ENCODE measurements at regions not wholly inside any gene's neighbourhood (a gene's known extent, or its start where the extent isn't known, plus 50 kb on each side); places are given as distances from the start of the nearest gene placed in this dataset.

DNA sequence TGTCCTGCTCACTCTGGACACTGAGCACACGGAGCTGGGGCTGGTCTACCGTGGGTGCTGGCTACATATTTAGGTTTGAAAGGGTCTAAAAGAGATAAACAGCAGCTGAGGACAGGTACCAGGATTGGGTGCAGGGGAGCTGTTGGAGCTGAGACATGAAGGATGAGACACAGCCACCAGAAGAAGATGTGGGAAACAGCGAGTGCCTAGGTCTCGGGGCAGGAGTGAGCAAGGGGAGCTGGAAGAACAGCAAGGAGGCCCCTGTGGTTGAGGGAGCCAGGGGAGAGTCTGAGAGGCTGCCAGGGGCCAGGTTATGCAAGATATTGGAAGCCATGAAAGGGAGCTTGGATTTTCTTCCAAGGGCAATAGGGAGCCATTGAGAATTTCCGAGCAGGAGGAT is 434.0 kb upstream of the SULF2 start:
- TF ChIP-seq, protein P1, sequence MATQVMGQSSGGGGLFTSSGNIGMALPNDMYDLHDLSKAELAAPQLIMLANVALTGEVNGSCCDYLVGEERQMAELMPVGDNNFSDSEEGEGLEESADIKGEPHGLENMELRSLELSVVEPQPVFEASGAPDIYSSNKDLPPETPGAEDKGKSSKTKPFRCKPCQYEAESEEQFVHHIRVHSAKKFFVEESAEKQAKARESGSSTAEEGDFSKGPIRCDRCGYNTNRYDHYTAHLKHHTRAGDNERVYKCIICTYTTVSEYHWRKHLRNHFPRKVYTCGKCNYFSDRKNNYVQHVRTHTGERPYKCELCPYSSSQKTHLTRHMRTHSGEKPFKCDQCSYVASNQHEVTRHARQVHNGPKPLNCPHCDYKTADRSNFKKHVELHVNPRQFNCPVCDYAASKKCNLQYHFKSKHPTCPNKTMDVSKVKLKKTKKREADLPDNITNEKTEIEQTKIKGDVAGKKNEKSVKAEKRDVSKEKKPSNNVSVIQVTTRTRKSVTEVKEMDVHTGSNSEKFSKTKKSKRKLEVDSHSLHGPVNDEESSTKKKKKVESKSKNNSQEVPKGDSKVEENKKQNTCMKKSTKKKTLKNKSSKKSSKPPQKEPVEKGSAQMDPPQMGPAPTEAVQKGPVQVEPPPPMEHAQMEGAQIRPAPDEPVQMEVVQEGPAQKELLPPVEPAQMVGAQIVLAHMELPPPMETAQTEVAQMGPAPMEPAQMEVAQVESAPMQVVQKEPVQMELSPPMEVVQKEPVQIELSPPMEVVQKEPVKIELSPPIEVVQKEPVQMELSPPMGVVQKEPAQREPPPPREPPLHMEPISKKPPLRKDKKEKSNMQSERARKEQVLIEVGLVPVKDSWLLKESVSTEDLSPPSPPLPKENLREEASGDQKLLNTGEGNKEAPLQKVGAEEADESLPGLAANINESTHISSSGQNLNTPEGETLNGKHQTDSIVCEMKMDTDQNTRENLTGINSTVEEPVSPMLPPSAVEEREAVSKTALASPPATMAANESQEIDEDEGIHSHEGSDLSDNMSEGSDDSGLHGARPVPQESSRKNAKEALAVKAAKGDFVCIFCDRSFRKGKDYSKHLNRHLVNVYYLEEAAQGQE (IDR thresholded peaks at IDR 0.05; ENCODE audit: low read depth) = no peak

DNA sequence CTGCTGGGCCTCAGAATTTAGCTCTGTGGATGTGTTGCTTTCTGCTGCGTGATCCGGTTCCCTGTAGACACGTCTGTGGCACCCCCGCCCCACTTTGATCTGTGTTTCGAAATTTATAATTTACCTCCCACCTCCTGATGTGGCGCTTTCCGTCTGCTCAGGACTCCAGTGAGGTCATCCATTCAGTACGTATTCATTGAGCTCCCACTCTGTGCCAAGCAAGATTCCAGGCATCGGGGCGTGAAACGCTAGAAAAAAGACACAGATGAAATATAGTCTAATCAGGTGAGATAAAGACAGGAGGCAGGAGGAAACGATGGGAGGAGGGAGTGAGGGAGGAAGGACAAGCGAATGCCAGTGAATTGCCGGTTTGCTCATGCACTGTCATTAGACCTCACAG is 431.9 kb upstream of the SULF2 start:
- TF ChIP-seq TAF1 (IDR thresholded peaks at IDR 0.05; ENCODE audit: low read depth) (no peak), FOXM1 (IDR thresholded peaks at IDR 0.05; ENCODE audit: borderline replicate concordance, low read depth) (no peak), YY1 (IDR thresholded peaks at IDR 0.05; ENCODE audit: low read depth) (no peak)

DNA sequence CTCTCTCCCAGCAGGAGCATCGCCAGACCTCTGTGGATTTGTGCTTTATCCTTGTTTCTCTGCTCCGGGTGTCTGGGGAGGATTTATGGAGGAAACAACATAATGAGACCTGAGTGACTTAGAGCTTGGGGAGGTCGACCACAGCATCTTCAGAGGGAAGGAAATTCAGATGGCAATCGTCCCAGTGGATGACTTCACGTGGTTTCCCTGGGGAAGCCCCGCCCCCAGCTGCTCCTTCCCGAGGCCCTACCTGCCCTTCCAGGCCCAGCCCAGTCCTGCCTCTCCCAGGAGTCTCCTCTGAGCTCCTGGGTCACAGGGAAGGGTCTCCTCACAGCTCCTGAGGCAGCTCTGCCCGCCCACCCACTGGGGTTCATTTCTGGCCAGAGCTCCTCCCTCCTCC is 430.3 kb upstream of the SULF2 start:
- TF ChIP-seq YY1 (IDR thresholded peaks at IDR 0.05; ENCODE audit: low read depth) = no peak
- no peak for TF ChIP-seq TAF1 (IDR thresholded peaks at IDR 0.05; ENCODE audit: low read depth)
- TF ChIP-seq, protein P2, sequence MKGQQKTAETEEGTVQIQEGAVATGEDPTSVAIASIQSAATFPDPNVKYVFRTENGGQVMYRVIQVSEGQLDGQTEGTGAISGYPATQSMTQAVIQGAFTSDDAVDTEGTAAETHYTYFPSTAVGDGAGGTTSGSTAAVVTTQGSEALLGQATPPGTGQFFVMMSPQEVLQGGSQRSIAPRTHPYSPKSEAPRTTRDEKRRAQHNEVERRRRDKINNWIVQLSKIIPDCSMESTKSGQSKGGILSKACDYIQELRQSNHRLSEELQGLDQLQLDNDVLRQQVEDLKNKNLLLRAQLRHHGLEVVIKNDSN (IDR thresholded peaks at IDR 0.05) = no peak
- TF ChIP-seq NFIC (IDR thresholded peaks at IDR 0.05) = no peak
- TF ChIP-seq CEBPB (IDR thresholded peaks at IDR 0.05) = no peak
- no peak for TF ChIP-seq FOXM1 (IDR thresholded peaks at IDR 0.05; ENCODE audit: borderline replicate concordance, low read depth)
- TF ChIP-seq CREB1 (IDR thresholded peaks at IDR 0.05; ENCODE audit: low read depth) = no peak
- no peak for TF ChIP-seq TEAD4 (IDR thresholded peaks at IDR 0.05)
- TF ChIP-seq ZBTB7A (IDR thresholded peaks at IDR 0.05; ENCODE audit: low read depth) = no peak
- TF ChIP-seq, protein P1 (IDR thresholded peaks at IDR 0.05; ENCODE audit: low read depth) = no peak
- TF ChIP-seq RAD21 (IDR thresholded peaks at IDR 0.05; ENCODE audit: low read depth) = no peak
- TF ChIP-seq EGR1 (IDR thresholded peaks at IDR 0.05) = no peak
- TF ChIP-seq EP300 (IDR thresholded peaks at IDR 0.05; ENCODE audit: borderline replicate concordance) = no peak
- no peak for TF ChIP-seq TCF12 (IDR thresholded peaks at IDR 0.05; ENCODE audit: low read depth)
- TF ChIP-seq, protein P3, sequence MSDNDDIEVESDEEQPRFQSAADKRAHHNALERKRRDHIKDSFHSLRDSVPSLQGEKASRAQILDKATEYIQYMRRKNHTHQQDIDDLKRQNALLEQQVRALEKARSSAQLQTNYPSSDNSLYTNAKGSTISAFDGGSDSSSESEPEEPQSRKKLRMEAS (IDR thresholded peaks at IDR 0.05) = no peak

DNA sequence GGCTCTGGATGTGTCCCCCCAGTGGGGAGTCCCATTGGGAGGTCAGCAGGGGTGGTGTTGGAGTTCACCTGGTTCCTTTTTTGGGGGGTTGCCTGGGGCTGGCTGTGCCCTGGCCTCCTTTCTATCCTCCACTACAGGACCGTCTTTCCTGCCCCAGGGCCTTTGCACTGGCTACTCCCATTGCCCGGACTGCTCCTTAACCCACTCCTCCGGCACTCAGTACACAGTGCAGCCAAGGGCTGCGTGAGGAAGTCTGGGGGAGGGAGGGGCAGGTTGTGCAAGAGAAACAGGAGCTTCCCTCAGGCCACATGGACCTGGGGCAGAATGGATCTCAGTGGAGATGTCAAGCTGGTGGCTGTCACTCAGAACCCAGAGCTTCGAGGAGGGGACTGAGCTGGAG is 429.3 kb upstream of the SULF2 start:
- TF ChIP-seq RAD21 (IDR thresholded peaks at IDR 0.05; ENCODE audit: low read depth) = no peak
- TF ChIP-seq TEAD4 (IDR thresholded peaks at IDR 0.05) = no peak
- TF ChIP-seq, protein P1 (IDR thresholded peaks at IDR 0.05; ENCODE audit: low read depth) = no peak
- TF ChIP-seq EGR1 (IDR thresholded peaks at IDR 0.05) = no peak
- no peak for TF ChIP-seq TCF12 (IDR thresholded peaks at IDR 0.05; ENCODE audit: low read depth)
- no peak for TF ChIP-seq FOXM1 (IDR thresholded peaks at IDR 0.05; ENCODE audit: borderline replicate concordance, low read depth)
- no peak for TF ChIP-seq NFIC (IDR thresholded peaks at IDR 0.05)
- no peak for TF ChIP-seq ZBTB7A (IDR thresholded peaks at IDR 0.05; ENCODE audit: low read depth)
- TF ChIP-seq EP300 (IDR thresholded peaks at IDR 0.05; ENCODE audit: borderline replicate concordance) = no peak
- TF ChIP-seq, protein P3 (IDR thresholded peaks at IDR 0.05) = no peak

DNA sequence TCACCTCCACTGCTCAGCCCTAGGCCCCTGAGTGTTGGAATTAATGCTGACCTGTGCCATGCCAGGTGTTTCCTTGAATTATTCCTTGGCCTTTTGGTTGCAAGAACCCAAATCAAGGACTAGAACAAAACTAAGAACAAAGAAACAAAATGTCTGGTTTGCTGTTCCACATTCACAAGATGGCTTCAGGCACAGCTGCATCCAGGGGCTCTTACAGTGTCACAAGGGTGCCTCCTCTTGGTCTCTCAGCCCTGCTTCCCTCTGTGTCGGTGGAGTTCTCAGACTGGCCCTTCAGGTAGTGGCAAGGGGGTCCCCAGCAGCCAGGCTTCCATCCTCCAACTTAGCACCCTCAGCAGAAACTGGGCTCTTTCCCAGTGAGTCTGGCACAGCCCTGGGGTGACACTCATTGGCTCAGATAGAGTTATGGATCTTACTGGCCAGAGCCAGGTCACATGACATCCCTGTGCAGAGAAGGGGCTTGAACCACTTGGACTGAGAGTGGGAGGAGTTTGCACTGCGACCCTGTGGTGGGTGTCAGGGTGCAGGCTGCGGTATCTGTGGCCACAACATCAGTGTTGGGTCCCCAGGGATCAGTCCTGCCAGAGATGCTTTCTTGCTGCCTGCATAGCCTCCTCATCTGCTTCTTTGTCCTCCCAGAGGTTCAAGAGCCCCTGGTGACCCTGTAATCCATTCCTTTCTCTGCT is 427.7 kb upstream of the SULF2 start:
- no peak for TF ChIP-seq FOXM1 (IDR thresholded peaks at IDR 0.05; ENCODE audit: borderline replicate concordance, low read depth)
- TF ChIP-seq CEBPB (IDR thresholded peaks at IDR 0.05) = no peak
- no peak for TF ChIP-seq EGR1 (IDR thresholded peaks at IDR 0.05)

DNA sequence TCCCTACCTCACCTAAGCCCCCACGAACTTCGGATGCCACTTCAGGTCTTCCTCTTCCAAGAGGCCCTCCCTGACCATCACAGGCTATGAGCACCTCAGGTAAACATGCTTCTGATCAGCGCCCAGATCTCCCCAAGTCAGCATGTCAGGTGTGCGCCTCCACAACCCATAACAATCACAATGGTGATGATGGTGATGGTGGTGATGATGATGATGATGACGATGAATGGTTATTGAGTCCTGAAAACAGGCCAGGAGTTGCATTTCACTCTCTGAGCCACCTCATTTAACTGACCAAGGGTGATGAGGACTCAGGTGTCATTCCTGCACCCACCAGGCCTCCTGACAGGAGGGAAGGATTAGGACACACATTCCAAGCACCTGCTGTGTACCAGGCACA is 426.6 kb upstream of the SULF2 start:
- TF ChIP-seq EP300 (IDR thresholded peaks at IDR 0.05; ENCODE audit: borderline replicate concordance) (no peak), RAD21 (IDR thresholded peaks at IDR 0.05; ENCODE audit: low read depth) (no peak), ZBTB7A (IDR thresholded peaks at IDR 0.05; ENCODE audit: low read depth) (no peak), CREB1 (IDR thresholded peaks at IDR 0.05; ENCODE audit: low read depth) (no peak), TCF12 (IDR thresholded peaks at IDR 0.05; ENCODE audit: low read depth) (no peak)
- TF ChIP-seq, protein P2 (IDR thresholded peaks at IDR 0.05) = no peak

Measured in Ishikawa (cell line).